ENCODE measurements at regions not wholly inside any gene's neighbourhood (a gene's known extent, or its start where the extent isn't known, plus 50 kb on each side); places are given as distances from the start of the nearest gene placed in this dataset.

- no peak for DNase-seq
Measured at GRCh38 chr4:19987746-19988145, 264.0 kb upstream of the SLIT2 start.

GRCh38 chr4:19983072-19983471, 268.6 kb upstream of the SLIT2 start:
- DNase-seq: no peak

- DNase-seq: no peak
Measured at GRCh38 chr4:19982556-19982955, 269.1 kb upstream of the SLIT2 start.

GRCh38 chr4:19971829-19972228, 279.9 kb upstream of the SLIT2 start:
- no peak for DNase-seq

- no peak for DNase-seq
Measured at GRCh38 chr4:19969492-19969891, 282.2 kb upstream of the SLIT2 start.

GRCh38 chr4:19961091-19961490, 290.6 kb upstream of the SLIT2 start:
- no peak for DNase-seq

GRCh38 chr4:19958848-19959247, 292.9 kb upstream of the SLIT2 start:
- no peak for DNase-seq

- DNase-seq: no peak
Measured at GRCh38 chr4:19947349-19947748, 304.4 kb upstream of the SLIT2 start.

- DNase-seq: no peak
Measured at GRCh38 chr4:19945979-19946380, 305.7 kb upstream of the SLIT2 start.

GRCh38 chr4:19945501-19945900, 306.2 kb upstream of the SLIT2 start:
- DNase-seq: no peak

- no peak for DNase-seq
Measured at GRCh38 chr4:19944806-19945205, 306.9 kb upstream of the SLIT2 start.

GRCh38 chr4:19944251-19944650, 307.5 kb upstream of the SLIT2 start:
- DNase-seq: no peak

GRCh38 chr4:19941434-19941833, 310.3 kb upstream of the SLIT2 start:
- no peak for DNase-seq

- DNase-seq: no peak
Measured at GRCh38 chr4:19940861-19941260, 310.8 kb upstream of the SLIT2 start.

GRCh38 chr4:19936476-19936875, 315.2 kb upstream of the SLIT2 start:
- no peak for DNase-seq

- no peak for DNase-seq
Measured at GRCh38 chr4:19930742-19931141, 321.0 kb upstream of the SLIT2 start.

GRCh38 chr4:19927381-19927780, 324.3 kb upstream of the SLIT2 start:
- DNase-seq: no peak

- DNase-seq: no peak
Measured at GRCh38 chr4:19925516-19925915, 326.2 kb upstream of the SLIT2 start.

- DNase-seq: no peak
Measured at GRCh38 chr4:19924761-19925160, 326.9 kb upstream of the SLIT2 start.

GRCh38 chr4:19915276-19915675, 336.4 kb upstream of the SLIT2 start:
- no peak for DNase-seq

GRCh38 chr4:19913650-19914049, 338.1 kb upstream of the SLIT2 start:
- DNase-seq: no peak

- no peak for DNase-seq
Measured at GRCh38 chr4:19910861-19911525, 340.7 kb upstream of the SLIT2 start.

GRCh38 chr4:19905024-19905423, 346.7 kb upstream of the SLIT2 start:
- DNase-seq: no peak

- DNase-seq: no peak
Measured at GRCh38 chr4:19888587-19888986, 363.1 kb upstream of the SLIT2 start.

GRCh38 chr4:19883841-19884240, 367.9 kb upstream of the SLIT2 start:
- no peak for DNase-seq

- no peak for DNase-seq
Measured at GRCh38 chr4:19880206-19880605, 371.5 kb upstream of the SLIT2 start.

All from activated gamma-delta T cell treated with Interleukin-2 at 50 U/mL for 16 hours (primary cell).